Kidney (tissue), 13 donors: ENCODE measurements at regions not wholly inside any gene's neighbourhood (a gene's known extent, or its start where the extent isn't known, plus 50 kb on each side); places are given as distances from the start of the nearest gene placed in this dataset.

Source experiments
- DNase-seq, 5 donors: peaks; one replicate each; pipeline ENCODE4 v3.0.0-alpha.2; 2013 to 2020
- FAIRE-seq: peaks from 2 replicates; lab custom pipeline; 2012; peaks lifted over from hg19 to GRCh38; lab: Jason Lieb, UNC
- H3K27ac ChIP-seq, 2 donors: one replicate each; pipeline ENCODE4 v1.7.0; 2013; ENCODE audit warnings: low read depth in 2 of 2, low read length in 2 of 2, inconsistent platforms in 1 of 2
- H3K27me3 ChIP-seq: one replicate; pipeline ENCODE4 v1.7.1; 2013; ENCODE audit warnings: low read length, inconsistent platforms; ENCODE audit not compliant: control insufficient read depth, insufficient read depth
- H3K36me3 ChIP-seq, 3 donors: one replicate each; pipeline versions ENCODE4 v1.7.0 to v1.7.1; 2013; ENCODE audit warnings: low read length in 3 of 3, control low read depth in 1 of 3, inconsistent platforms in 1 of 3; ENCODE audit not compliant: insufficient read depth in 3 of 3, control insufficient read depth in 2 of 3
- H3K4me1 ChIP-seq, 3 donors: one replicate each; pipeline versions ENCODE4 v1.7.0 to v1.7.1; 2013; ENCODE audit warnings: low read length in 3 of 3, inconsistent platforms in 1 of 3, low read depth in 1 of 3; ENCODE audit not compliant: control insufficient read depth in 2 of 3, insufficient read depth in 2 of 3
- H3K4me3 ChIP-seq, 3 donors: one replicate each; pipeline versions ENCODE4 v1.7.0 to v1.8.1; 2013; ENCODE audit warnings: low read length in 3 of 3, control low read depth in 1 of 3, inconsistent platforms in 1 of 3
- H3K9ac ChIP-seq, 3 donors: one replicate each; pipeline versions ENCODE4 v1.7.0 to v1.7.1; 2013; ENCODE audit warnings: low read length in 3 of 3, control low read depth in 1 of 3, inconsistent platforms in 1 of 3
- H3K9me3 ChIP-seq, 3 donors: one replicate each; pipeline versions ENCODE4 v1.7.0 to v1.7.1; 2013; ENCODE audit warnings: low read length in 3 of 3, control low read depth in 1 of 3, inconsistent platforms in 1 of 3; ENCODE audit not compliant: control insufficient read depth in 2 of 3, insufficient read depth in 1 of 3
- CTCF ChIP-seq: IDR thresholded peaks from 3 replicates; pipeline ENCODE4 v1.5.1; 2012; ENCODE audit warnings: mild to moderate bottlenecking, moderate library complexity, borderline replicate concordance; ENCODE audit not compliant: insufficient read depth; ENCODE audit errors: extremely low read depth
- intact Hi-C: fragments of 100-400 bp; cut with DNase I; formaldehyde crosslinking; loops from one replicate; pipeline ENCODE4 v1.11.1; 2022
- donor health status: control.
- donor health status: control.
- donor health status: control.
- donor health status: control.
- donor health status: control.
- donor health status: DM: yes; HTN: yes; CAD: no.
- donor health status: Normal renal cell carcinoma (clear cell type).

- Histone ChIP-seq H3K27me3 (no peaks in the 10 kb centered on the region), H3K27ac (no peak overlapping the region), H3K36me3 (no peaks in the 10 kb centered on the region), H3K9ac (no peak overlapping the region), H3K4me1 (no peaks in the 10 kb centered on the region), H3K4me3 (no peak overlapping the region), H3K9me3 (no peaks in the 10 kb centered on the region)
- FAIRE-seq (no peak), DNase-seq (no peak)
- intact Hi-C loops: no loop called here
- TF ChIP-seq CTCF: no peak
These were observed 184.8 kb upstream of the ARHGAP20 start for GRCh38 chr11:110897035-110897434.

GRCh38 chr11:110896358-110896757 lies 184.1 kb upstream of the ARHGAP20 start:
- intact Hi-C loops: no loop called here
- TF ChIP-seq CTCF: no peak
- H3K9me3 ChIP-seq: no peaks in the 10 kb centered on the region
- H3K4me1 ChIP-seq: no peaks in the 10 kb centered on the region
- H3K27me3 ChIP-seq: no peaks in the 10 kb centered on the region
- DNase-seq (no peak), FAIRE-seq (no peak)
- H3K9ac ChIP-seq: no peak overlapping the region
- no peak overlapping the region for H3K27ac ChIP-seq
- no peaks in the 10 kb centered on the region for H3K36me3 ChIP-seq
- H3K4me3 ChIP-seq: no peak overlapping the region

GRCh38 chr11:110894224-110894623 lies 182.0 kb upstream of the ARHGAP20 start:
- no peak overlapping the region for H3K9ac ChIP-seq
- no peak for TF ChIP-seq CTCF
- no peaks in the 10 kb centered on the region for H3K27me3 ChIP-seq
- no peak overlapping the region for H3K4me3 ChIP-seq
- intact Hi-C loops: no loop called here
- FAIRE-seq: no peak
- no peak overlapping the region for H3K27ac ChIP-seq
- no peaks in the 10 kb centered on the region for H3K4me1 ChIP-seq
- no peak for DNase-seq
- no peaks in the 10 kb centered on the region for H3K9me3 ChIP-seq
- no peaks in the 10 kb centered on the region for H3K36me3 ChIP-seq

GRCh38 chr11:110892741-110893285 lies 180.6 kb upstream of the ARHGAP20 start:
- peak in 1 of 5 donors; percentile 19 for DNase-seq
- no peak for FAIRE-seq

More at GRCh38 chr11:110892741-110893285, 180.6 kb upstream of the ARHGAP20 start:
- H3K27me3 ChIP-seq: no peaks in the 10 kb centered on the region
- H3K4me1 ChIP-seq: no peaks in the 10 kb centered on the region
- no peaks in the 10 kb centered on the region for H3K9me3 ChIP-seq
- H3K36me3 ChIP-seq: no peaks in the 10 kb centered on the region
- intact Hi-C loops: no loop called here
- no peak overlapping the region for H3K4me3 ChIP-seq
- no peak for TF ChIP-seq CTCF
- no peak overlapping the region for H3K27ac ChIP-seq
- H3K9ac ChIP-seq: no peak overlapping the region
